ENCODE measurements at regions not wholly inside any gene's neighbourhood (a gene's known extent, or its start where the extent isn't known, plus 50 kb on each side); places are given as distances from the start of the nearest gene placed in this dataset.

- H2AK5ac ChIP-seq (ENCODE audit: insufficient read length, low read length) = no peak overlapping the region
- no peak overlapping the region for H3K56ac ChIP-seq (ENCODE audit: insufficient read length, low read depth, low read length)
- H3T11ph ChIP-seq (ENCODE audit: low read length) = no peak overlapping the region
- H3K27ac Mint-ChIP-seq = no peak overlapping the region
- H4K91ac ChIP-seq (ENCODE audit: insufficient read length, low read depth, low read length) = no peak overlapping the region
- H3K9me3 Mint-ChIP-seq = peaks cover 9% of the 10 kb centered on the region in 2 experiments; a peak in 4 of 5 replicates
- H3K4me3 Mint-ChIP-seq = no peak overlapping the region
- H3K27me3 Mint-ChIP-seq (ENCODE audit: low read depth) = no peaks in the 10 kb centered on the region
- no peak overlapping the region for H4K8ac ChIP-seq (replicated peaks; ENCODE audit: insufficient read length, low read depth, low read length)
- H2AFZ ChIP-seq (ENCODE audit: low read length) = no peak overlapping the region
- H3K14ac ChIP-seq (ENCODE audit: insufficient read depth, low read length) = no peak overlapping the region
- H3K4me2 ChIP-seq (ENCODE audit: insufficient read depth, insufficient read length, low read length) = no peak overlapping the region
- H3K79me1 ChIP-seq (ENCODE audit: insufficient read depth, low read depth, low read length, poor library complexity, severe bottlenecking) = no peaks in the 10 kb centered on the region
- WGBS (ENCODE audit: extremely low coverage, insufficient read length, low lambda C conversion rate) = no CpG with 5 or more reads among the region's 3 CpGs
- H3K4me1 ChIP-seq (ENCODE audit: insufficient read depth, low read length) = no peaks in the 10 kb centered on the region
- H2BK5ac ChIP-seq (ENCODE audit: insufficient read length, low read length) = no peak overlapping the region
- H3K23ac ChIP-seq (ENCODE audit: insufficient read length, low read depth, low read length) = no peak overlapping the region
- DNase-seq = no peak
- no peak overlapping the region for H3K18ac ChIP-seq (ENCODE audit: insufficient read length, low read depth, low read length)
- H3K23me2 ChIP-seq (ENCODE audit: insufficient read length, low read depth, low read length, poor library complexity, severe bottlenecking) = no peaks in the 10 kb centered on the region
- H3K36me3 Mint-ChIP-seq (ENCODE audit: insufficient read depth in 1 of 3, low read depth in 3 of 3) = peaks cover 3 to 11% (median 5%) of the 10 kb centered on the region in 3 experiments; a peak in 5 of 7 replicates
- H3K4ac ChIP-seq (ENCODE audit: low read depth, low read length) = no peak overlapping the region
- no peak for TF ChIP-seq CTCF (conservative IDR thresholded peaks at IDR 0.05)
- no peaks in the 10 kb centered on the region for H3K79me2 ChIP-seq (ENCODE audit: insufficient read depth, low read length)
- H2BK12ac ChIP-seq (ENCODE audit: insufficient read length, low read depth, low read length) = no peak overlapping the region
- no peaks in the 10 kb centered on the region for H3K27me3 ChIP-seq (ENCODE audit: insufficient read depth, low read length)
- no peak overlapping the region for H4K5ac ChIP-seq (ENCODE audit: insufficient read length, low read depth, low read length)
- H3K4me1 Mint-ChIP-seq = no peaks in the 10 kb centered on the region
- no peak overlapping the region for H2BK120ac ChIP-seq (ENCODE audit: low read depth, low read length, poor library complexity, severe bottlenecking)
- no peaks in the 10 kb centered on the region for H3K9me3 ChIP-seq (ENCODE audit: control insufficient read depth, low read depth, low read length)
- no peak overlapping the region for H3K9ac ChIP-seq (ENCODE audit: extremely low read depth, insufficient read length, low read length)
- H2BK20ac ChIP-seq (ENCODE audit: low read depth, low read length, poor library complexity, severe bottlenecking) = no peak overlapping the region
- no peak overlapping the region for H2BK15ac ChIP-seq (ENCODE audit: low read depth, low read length)
- H3K27ac ChIP-seq (ENCODE audit: insufficient read length, low read depth, low read length) = no peak overlapping the region
- H4K20me1 ChIP-seq (ENCODE audit: control insufficient read depth, insufficient read depth, insufficient read length) = no peaks in the 10 kb centered on the region
Measured at GRCh38 chr2:57849843-57850242, 196.8 kb upstream of the VRK2 start.

Data from H9 (cell line).